NCI-H1930 (cell line): ENCODE measurements at regions not wholly inside any gene's neighbourhood (a gene's known extent, or its start where the extent isn't known, plus 50 kb on each side); places are given as distances from the start of the nearest gene placed in this dataset.
A peak's percentile ranks its signal among the peaks of the same experiment; 100 is the strongest.
"Not testable (repeated sequence)": the region's sequence is repeated elsewhere in the genome, so short reads cannot be mapped to it uniquely, and the experiment has no call there.

Experiments used
- DNase-seq, 2 experiments: peaks; one replicate each; lab custom pipeline; 2025; lab: John Stamatoyannopoulos, UW

DNA sequence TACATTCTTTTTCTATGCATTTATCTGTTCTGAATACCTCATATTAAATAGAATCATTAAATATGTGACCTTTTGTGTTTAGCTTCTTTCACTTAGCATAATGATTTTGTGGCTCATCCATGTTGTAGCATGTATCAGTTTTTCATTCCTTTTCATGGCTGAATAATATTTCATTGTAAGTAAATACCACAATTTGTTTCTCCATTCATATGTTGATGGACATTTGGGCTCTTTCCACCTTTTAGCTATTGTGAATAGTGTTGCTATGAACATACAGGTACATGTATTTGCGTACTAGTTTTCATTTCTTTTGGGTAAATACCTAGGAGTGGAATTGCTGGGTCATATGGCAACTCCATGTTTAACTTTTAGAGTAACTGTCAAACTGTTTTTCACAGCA lies 85.1 kb downstream of the GNL3L start:
- DNase-seq = no peak

DNA sequence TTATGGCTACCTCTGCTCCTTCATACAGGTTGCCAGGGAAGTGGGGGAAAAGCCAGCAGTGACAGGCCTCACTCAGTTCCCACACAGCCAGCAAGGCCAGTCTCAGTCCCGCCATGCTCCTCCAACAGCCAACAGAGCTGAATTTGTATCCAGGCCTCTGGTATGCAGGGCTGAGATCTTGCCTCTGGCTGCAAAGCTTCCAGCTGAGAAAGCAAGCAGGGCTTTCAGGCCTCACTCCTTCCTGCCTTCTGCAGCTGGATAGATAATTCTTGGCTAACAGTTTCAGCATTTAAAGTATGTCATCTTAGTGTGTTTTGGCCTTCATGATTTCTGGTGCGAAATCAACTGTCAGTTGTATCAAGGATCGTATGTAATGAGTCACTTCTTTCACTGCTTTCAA lies 103.6 kb downstream of the GNL3L start:
- no peak for DNase-seq

DNA sequence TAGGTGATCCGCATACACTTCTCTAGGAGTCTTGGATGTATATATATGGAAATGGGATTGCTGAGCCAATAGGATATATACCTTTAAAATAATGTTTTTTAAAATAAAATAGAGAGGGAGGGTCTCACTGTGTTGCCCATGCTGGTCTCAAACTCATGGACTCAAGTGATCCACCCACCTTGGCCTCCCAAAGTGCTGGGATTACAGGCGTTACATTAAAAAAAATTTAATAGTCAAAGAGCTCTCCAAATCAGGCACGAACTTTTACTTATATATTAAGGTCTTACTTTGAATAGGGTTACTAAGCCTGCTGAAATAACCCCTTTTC lies 109.0 kb downstream of the GNL3L start:
- DNase-seq = no peak

DNA sequence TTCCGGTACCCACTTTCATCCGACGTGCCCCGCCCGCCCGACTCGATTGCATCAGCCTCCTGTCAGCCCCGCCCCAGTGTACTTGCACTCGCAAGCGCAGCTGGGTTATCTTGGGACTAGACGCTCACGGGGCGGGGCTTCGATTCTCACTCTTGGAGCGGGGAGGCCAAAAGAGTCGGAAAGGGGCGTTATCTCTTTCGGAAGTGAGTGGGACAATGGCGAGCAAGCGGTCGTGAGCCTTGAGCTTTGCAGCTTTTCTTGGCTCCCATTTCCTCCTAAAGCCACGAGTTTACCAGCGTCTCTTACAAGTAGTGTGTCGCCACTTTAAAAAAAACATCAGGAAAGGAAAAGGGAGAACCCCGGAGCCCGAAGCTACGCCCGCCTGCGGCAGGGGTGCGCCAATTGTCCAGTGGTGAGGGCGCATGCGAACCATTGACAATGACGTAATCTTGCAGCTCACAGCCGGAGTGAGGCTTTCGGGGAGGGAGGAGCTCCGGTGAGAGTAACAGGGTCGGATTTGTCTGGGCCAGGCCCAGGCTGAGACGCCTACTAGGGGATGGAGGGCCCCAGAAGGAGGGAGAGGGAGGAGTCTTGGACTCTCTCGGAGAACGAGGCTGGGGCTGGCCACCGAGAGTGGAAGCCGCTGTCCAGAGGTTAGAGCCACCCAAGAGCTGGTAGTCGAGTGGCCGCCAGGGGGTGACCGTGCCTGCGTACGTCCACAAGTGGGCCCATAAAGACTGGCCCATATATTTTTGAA lies 109.5 kb downstream of the GNL3L start:
- DNase-seq = peak; percentile 87 to 91

DNA sequence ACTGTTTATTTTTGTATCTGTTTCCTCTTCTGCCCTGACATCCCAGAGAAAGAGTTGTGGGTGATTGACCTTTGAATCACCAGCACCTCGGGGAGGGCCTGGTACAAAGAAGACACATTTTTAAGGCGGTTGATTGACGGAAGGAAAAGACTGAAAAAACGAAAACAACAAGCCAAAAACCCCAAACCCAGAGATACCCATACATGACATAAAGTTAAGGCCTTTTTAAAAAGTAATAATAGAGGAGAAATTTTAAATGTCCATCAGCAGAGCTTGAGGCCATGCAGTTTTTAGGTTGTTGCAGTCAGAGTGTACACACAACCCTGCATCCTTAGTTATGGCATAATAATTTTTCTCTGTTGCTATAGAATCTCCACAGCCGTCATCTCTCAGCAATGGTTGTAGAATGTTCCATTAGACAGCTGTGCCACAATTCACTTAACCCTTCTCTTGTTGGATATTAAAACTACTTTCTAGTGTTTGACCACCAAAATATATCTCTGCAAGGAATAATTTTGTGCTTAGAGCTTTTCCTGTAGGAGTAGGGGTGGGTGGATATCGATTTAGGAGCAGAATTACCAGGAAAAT lies 110.2 kb downstream of the GNL3L start:
- DNase-seq = no peak

DNA sequence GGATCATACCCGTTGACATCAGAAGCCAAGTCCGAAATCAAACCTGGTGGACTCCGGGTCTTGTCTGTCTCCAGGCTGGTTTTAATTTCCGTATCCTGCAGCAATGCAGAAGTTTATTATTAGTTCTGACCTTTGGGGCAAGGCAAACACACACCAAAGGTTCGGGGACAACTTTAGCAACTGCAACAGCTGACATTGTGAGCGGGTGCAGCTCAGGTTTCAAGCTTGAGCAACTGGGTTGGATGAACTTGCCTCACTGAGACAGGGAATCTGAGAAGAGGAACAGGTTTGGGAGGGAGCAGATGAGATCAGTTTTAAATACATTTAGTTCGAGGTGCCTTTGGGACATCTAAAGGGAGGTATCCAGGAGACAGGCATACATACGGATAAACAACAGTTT lies 110.7 kb downstream of the GNL3L start:
- no peak for DNase-seq

DNA sequence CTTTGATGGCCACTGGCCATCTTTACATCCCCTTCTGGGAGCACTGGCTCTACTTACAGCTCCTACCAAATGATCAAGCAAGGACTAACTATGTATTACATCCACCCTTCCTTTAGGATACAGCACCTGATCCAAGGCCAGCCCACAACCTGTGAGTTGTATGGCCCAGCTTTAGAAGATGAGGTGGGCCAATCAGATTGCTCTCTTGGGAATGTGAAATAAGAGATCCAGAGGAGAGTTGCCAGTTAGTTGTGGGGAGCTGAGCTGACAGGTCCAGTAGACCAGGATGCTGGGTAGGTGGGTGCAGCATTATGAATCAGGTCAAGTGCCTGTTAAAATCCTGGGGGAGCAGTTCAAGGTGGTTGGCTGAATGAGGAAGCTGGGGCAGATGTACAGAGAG lies 111.5 kb downstream of the GNL3L start:
- no peak for DNase-seq

DNA sequence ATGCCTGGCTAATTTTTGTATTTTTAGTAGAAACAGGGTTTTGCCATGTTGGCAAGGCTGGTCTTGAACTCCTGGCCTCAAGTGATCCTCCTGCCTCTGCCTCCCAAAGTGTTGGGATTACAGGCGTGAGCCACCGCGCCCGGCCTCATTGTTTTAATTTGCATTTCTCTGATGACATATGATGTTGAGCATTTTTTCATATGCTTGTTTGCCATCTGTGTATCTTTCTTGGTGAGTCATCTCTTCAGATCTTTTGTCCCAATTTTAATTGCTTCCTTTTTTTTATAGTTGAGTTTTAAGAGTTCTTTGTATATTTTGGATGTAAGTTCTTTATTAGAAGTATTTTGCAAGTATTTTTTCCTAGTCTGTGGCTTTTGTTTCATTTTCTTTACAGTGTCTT lies 117.6 kb downstream of the GNL3L start:
- DNase-seq = not testable (repeated sequence)

DNA sequence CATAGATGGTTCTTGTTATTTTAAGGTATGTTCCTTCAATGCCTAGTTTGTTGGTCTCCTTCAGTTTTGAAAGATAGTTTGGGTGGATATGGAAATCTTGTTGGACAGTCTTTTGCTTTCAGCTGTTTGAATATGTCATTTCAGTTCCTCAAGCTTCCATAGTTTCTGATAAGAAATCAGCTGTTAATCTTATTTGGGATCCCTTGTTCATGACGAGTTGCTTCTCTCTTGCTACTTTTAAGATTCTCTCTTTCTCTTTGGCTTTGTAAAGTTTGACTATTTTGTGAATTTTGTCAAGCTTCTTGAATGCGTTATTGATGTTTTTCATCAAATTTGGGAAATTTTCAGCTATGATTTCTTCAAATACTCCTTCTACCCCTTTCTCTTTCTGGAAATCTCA lies 129.5 kb downstream of the GNL3L start:
- DNase-seq = no peak

DNA sequence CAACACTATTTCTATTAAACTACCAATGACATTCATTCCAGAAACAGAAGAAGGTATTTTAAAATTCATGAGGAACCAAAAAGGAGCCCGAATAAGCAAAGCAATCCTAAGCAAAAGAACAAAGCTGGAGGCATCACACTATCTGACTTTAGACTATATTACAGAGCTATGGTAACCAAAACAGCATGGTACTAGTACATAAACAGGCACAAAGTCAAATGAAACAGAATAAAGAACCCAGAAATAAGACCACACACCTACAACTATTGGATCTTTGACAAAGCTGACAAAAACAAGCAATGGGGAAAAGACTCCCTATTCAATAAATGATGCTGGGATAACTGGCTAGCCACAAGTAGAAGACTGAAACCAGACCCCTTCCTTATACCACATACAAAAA lies 122.3 kb downstream of the ITIH6 start:
- DNase-seq = no peak

DNA sequence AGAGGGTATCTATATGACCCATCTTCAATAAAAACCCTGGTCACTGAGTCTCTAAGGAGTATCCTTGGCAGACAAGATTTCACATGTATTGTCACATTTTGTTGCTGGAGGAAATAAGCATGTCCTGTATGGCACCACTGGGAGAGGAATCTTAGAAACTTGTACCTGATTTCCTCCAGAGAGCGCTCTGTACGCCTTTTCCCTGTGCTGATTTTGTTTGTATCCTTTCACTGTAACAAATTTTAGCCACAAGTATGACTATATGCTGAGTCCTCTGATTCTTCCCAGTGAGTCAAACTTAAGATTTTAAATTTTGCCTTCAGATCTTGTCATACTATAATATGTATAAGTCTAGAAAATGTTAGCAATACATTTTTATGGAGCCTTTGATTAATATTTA lies 102.8 kb downstream of the ITIH6 start:
- no peak for DNase-seq

DNA sequence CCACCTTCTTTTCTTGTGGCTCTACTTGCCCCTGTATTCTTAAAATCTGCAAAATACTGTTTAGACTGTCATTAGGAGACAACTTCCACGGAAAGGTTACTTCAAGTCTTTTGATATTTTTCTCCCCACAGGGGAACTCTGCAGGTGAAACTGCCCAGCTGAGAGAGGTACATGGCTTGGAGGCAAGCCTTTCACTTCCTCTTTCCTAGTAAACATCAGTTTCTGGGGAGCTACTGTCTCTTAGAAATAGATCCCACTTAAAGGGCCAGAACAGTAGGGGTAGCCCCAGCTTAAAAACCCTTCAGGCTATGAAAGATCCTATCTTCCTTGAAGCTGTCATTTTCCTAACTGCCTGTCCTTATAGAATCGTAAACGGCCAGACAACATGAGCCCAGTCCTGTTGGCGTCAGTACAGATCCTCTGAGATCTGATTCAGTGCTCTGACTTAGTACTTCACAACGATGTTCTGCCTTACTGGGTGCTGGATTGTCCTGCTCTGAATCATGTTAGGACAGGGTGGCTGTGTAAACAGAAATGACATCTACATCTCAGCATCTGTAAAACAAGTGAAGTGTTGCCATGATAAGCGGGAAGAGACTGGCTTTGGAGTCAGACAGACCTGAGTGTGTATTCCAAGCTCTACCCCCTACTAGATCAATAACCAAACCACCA lies 102.1 kb downstream of the ITIH6 start:
- DNase-seq = no peak
